ENCODE measurements at regions not wholly inside any gene's neighbourhood (a gene's known extent, or its start where the extent isn't known, plus 50 kb on each side); places are given as distances from the start of the nearest gene placed in this dataset.

- TF ChIP-seq, protein P1, sequence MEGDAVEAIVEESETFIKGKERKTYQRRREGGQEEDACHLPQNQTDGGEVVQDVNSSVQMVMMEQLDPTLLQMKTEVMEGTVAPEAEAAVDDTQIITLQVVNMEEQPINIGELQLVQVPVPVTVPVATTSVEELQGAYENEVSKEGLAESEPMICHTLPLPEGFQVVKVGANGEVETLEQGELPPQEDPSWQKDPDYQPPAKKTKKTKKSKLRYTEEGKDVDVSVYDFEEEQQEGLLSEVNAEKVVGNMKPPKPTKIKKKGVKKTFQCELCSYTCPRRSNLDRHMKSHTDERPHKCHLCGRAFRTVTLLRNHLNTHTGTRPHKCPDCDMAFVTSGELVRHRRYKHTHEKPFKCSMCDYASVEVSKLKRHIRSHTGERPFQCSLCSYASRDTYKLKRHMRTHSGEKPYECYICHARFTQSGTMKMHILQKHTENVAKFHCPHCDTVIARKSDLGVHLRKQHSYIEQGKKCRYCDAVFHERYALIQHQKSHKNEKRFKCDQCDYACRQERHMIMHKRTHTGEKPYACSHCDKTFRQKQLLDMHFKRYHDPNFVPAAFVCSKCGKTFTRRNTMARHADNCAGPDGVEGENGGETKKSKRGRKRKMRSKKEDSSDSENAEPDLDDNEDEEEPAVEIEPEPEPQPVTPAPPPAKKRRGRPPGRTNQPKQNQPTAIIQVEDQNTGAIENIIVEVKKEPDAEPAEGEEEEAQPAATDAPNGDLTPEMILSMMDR (IDR thresholded peaks at IDR 0.05): no peak
- TF ChIP-seq ZFX (IDR thresholded peaks at IDR 0.05; ENCODE audit: borderline replicate concordance): no peak
Measured at GRCh38 chr3:103894162-103894822, 1459.5 kb downstream of the ZPLD1 start.

Measured in 22Rv1 (cell line).